ENCODE measurements at regions not wholly inside any gene's neighbourhood (a gene's known extent, or its start where the extent isn't known, plus 50 kb on each side); places are given as distances from the start of the nearest gene placed in this dataset.
"Not testable (repeated sequence)": the region's sequence is repeated elsewhere in the genome, so short reads cannot be mapped to it uniquely, and the experiment has no call there.

- TF ChIP-seq EZH2 (IDR thresholded peaks at IDR 0.05; ENCODE audit: borderline replicate concordance, insufficient read depth, low read depth, low read length, poor library complexity, severe bottlenecking); CTCF (IDR thresholded peaks at IDR 0.05): not testable (repeated sequence)
Measured at GRCh38 chr11:67806183-67806582, 131.8 kb upstream of the ALDH3B2 start.
